GM19452 (cell line): ENCODE measurements at regions not wholly inside any gene's neighbourhood (a gene's known extent, or its start where the extent isn't known, plus 50 kb on each side); places are given as distances from the start of the nearest gene placed in this dataset.
A peak's percentile ranks its signal among the peaks of the same experiment; 100 is the strongest.
"Not testable (repeated sequence)": the region's sequence is repeated elsewhere in the genome, so short reads cannot be mapped to it uniquely, and the experiment has no call there.

Experiments used
- ATAC-seq: cut with Tn5 transposase; IDR thresholded peaks from one replicate; pipeline ENCODE4 v1.9.1; 2021; ENCODE audit not compliant: unreplicated experiment

DNA sequence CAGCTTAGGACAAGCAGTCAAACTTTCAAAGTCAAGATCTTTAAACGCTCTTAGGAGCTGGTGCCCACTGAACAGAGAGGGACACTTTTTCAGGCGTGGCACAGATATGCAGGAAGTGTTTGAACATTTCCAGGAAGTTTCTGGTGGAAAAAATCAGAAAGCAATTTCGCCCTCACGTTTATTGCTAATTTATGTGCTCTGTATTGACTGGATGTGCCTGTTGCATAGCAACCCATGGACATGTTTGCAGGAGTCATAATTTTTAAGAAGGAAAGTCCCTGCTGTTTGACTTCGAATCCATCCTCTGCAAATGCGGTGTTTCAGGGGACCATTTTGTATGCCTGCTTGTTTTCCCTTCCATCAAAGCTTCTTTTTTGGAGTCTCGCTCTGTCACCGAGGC lies 239.9 kb upstream of the IRF2BP2 start:
- ATAC-seq: no peak

DNA sequence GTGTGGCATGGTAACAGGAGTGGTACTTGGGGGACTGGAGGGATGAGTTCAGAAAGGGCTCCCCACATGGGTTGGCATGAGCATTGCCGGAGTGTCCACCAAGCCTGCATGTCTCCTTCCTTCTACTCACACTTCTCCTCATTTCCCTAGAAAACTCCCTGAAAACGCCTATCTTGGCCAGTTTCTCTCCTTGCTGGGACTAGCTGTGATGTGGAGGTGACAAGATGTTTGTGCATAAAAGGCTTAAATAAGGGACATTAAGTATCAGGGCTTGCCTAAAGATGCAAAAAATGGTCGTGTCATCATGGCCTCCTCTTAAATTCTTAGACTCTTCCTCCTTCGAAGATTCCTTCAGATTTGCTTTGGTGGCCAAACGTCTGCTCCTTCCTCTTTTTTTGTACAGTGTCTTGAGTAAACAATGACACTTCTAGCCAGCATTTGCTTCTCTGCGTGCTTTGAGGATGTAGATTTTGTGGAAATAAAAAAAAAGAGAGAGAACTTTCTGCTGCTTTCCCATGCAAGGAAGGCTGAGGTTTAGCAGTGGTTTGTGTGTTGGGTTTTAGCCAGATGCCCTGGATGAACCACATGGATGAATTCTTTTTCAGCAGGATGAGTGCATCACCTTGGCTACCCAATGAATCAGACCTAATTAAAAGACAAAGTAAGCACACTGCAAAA lies 239.1 kb upstream of the IRF2BP2 start:
- ATAC-seq: no peak

DNA sequence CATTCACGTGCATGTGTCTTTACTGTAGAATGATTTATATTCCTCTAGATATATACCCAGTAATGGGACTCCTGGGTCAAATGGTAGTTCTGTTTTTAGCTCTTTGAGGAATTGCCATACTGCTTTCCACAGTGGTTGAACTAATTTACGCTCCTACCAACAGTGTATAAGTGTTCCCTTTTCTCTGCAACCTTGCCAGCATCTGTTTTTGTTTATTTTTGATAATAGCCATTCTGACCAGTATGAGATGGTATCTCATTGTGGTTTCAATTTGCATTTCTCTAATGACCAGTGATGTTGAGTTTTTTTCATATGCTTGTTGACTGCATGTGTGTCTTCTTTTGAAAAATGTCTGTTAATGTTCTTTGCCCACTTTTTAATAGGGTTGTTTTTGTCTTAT lies 236.8 kb upstream of the IRF2BP2 start:
- ATAC-seq: not testable (repeated sequence)

DNA sequence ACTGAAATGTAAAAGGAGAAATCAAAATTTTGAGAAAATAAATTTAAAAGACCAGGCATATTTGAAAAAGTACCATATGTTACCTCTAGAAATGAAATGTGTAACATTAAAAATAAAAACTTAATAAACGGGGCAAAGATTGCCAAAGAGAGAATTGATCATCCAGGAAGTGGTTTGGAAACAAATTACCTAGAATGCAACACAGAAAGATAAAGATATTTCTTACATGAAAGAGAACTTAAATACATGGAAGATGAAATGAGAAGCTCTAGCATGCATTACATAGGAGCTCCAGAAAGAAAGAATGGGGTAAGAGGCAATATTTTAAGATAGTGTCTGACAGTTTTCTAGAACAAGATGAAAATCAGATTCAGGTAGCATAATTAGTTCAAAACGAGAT lies 235.9 kb upstream of the IRF2BP2 start:
- no peak for ATAC-seq

DNA sequence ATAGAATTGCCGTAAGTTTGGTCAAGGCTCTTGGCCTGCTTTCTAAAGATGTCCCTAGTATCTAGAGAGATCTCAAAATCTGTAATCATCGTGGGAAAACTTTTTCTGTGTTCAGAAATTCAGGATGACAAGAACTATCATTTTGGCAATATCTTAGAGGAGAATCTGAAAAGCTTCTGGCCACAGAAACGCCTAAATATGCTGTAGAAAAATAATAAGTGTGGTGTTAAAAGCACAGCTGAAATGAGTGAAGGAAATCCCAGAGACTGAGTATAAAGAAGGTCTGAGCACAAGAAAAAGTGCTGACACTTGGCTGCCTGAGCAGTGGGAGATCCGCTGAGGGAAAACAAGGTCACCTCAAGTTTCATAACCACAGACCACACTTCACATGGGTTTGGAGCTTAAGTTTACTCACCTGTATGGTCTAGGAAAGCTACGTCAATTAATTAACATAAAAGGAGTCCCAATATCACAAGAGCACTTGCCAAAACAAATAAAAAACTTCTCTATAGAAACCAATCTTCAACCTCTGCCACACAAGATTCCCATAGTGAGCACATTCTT lies 235.2 kb upstream of the IRF2BP2 start:
- ATAC-seq: no peak

DNA sequence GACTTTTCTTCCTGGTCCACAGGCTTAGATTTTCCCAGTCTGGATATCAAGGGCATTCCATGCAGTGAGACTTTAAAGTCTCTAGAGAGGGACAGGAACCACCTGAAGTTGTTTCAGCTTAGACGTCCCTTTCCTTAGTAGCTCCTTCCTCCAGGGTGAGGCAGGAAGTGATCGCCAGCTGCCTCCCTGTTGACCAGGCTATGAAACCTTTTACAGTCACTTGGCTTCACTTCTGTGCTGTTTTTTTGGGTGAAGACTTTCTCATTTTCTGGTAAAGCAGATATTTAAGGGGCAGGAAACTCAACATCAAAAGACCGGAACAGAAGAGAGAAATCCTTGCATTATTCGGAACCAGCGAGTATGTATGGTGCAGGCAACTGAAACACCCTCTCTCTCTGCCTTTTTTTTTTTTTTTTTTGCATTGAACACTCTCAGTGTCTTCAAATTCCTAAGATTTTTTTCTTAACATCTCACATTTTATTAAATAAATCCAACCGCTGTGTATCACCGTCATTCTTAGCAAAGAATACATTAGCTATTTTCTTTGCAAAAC lies 234.6 kb upstream of the IRF2BP2 start:
- no peak for ATAC-seq

DNA sequence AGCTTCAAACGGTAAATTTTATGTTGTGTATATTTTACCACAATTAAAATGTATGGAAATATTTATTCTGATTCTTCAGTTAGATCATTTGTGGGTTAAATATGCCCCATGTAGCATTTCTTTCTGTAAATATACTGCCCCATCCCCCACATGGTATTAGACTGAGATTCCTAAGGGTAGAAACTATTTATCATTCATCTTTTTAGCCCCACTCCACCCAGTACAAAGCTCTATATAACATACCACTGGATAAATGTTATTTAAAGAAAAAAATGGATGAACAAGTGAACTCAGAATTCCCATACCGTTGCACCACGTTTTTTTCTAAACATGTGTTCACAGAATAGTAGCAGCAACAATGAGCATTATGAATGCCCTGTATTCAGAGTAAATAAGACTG lies 234.0 kb upstream of the IRF2BP2 start:
- ATAC-seq: no peak

DNA sequence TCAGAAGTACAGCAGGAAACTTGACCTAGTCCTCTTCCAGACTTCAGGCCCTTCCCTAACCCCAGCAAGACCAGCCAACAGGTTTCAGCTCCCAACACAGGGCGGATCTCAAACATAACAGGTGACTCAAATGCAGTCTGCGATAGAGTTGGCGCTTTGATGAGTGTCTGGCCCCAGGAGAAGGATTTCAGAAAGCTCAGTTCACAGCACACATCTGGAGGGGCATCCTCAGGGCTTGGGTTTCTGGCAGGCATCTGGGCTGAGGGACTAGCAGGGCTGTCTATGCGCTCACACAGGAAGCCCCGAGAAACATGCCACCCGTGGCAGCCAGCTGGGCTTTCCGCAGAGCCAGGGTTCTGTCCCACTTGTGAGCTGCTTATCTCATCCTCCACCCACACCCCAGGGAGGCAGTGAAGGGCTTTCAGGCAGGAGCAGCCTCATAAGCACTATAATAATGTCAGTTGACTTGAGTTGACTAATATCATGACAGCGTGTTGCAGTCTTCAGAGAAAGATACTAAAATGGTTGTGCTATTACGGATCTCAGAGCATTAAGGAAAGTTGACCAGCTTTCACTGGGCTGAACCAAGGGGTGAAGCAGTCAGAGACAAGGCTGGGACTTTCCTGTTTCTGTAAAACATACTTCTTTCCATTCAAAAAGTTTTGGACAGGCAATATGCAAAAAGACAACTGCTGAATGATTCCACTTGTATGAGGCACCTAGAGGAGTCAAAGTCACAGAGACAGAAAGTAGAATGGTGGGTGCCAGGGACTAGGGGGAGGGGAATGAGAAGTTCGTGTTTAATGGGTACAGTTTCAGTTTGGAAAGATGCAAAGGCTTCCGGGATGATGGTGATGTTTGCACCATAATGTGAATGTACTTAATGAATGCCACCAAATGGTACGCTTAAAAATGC lies 233.0 kb upstream of the IRF2BP2 start:
- ATAC-seq: peak; percentile 75

DNA sequence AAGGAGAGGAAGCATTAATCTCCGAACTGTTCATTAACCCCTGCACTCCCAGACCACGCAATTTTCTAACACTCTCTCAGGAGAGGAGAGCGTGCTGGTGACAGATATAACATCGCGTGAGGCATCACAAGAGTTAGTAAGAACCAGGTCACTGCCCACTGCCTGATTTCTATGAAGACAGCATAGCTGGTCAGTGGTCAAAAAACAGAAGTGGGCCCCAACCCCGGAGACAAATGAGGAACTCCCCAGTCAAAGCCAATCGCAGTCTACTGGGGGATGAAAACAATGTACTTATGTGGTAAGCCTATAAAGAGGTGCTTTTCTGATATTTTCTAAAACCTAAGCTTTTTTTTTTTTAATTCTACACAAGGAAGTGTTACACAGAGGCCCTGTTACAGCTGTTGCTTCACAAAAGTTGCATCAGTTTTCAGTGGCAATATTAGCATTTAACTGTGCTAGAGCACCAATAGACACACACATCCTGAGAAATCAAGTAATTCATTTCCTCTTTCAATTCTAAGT lies 231.8 kb upstream of the IRF2BP2 start:
- ATAC-seq: no peak

DNA sequence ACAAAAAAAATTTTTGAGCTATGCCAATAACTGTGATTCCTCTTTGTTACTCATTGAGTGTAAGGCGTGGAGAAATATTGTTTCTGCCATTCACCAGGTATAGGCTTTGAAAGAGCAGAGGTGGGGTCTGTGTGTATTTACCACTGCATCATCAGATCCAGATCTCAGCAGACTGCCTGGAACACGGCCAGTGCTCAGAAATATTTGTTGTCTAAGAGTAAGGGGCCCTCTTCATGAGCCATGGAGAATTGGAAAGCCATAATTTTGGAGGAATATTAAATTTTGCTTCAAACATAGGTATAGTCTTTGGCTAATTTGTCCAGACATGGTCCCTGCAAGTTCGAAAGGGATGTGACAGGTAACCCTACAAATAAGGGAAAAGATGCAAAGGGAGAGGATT lies 231.3 kb upstream of the IRF2BP2 start:
- no peak for ATAC-seq

DNA sequence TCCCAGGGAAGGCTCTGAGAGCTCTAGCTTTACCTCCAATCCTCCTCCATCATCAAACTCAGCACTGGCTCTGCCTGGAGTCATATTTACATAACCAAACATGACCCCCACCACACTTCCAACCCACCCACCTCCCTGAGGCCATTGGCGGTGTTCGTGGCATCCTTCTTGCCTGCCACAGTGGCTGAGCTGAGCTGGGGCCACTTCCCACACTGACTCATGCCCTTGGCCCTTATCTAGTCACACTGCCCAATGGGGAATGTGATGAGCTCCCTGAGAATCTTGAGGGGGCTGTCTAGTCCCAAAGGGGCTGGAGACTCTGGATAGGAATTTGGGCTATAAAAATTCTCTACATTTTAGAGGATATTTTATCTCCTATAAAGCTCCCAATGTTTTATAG lies 230.9 kb upstream of the IRF2BP2 start:
- no peak for ATAC-seq

DNA sequence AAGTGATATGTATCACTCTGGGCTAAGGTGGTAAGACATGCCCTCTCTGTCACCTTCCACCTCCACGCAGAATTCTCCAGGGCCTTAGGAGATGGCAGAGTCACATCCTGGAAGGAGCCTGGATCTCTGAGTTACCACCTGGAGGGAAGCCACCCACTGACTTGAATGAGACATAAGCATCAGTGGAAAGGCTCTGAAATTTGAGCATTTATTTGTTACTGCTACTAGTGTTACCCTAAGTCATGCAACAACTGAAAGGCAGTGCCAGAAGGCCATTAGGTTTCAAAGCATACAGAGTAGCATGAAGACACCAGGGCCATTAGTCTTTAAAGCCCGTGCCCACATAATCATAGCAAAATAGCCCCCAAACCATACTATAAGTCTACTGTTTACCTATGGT lies 230.3 kb upstream of the IRF2BP2 start:
- ATAC-seq: no peak

DNA sequence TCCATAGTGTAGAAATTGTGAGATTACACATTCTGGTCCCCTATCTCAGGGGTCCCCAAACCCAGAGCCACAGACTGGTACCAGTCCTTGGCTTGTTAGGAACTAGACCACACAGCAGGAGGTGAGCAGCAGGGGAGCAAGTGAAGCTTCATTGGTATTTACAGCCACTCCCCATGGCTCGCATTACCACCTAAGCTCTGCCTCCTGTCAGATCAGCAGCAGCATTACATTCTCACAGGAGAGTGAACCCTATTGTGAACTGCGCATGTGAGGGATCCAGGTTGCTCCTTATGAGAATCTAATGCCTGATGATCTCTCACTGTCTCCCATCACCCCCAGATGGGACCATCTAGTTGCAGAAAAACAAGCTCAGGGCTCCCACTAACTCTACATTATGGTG lies 229.7 kb upstream of the IRF2BP2 start:
- ATAC-seq: no peak

DNA sequence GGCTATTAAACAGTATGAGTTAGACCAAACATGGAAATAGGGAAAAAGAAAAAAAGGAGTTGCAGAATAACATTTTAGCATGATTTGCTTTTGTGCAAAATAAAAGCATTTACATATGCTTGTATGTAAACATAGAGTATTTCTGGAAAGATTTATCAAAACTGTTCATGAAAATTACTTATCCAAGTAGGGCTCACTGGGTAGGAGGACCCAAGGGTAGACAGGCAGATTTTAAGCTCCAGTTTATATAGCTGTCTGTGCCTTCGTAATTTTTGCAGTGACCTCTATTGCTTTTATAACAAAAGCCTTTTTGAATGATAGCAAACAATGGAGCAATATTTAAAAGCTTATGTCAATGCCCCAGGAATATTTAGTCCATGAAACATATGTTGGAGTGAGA lies 228.8 kb upstream of the IRF2BP2 start:
- ATAC-seq: no peak

DNA sequence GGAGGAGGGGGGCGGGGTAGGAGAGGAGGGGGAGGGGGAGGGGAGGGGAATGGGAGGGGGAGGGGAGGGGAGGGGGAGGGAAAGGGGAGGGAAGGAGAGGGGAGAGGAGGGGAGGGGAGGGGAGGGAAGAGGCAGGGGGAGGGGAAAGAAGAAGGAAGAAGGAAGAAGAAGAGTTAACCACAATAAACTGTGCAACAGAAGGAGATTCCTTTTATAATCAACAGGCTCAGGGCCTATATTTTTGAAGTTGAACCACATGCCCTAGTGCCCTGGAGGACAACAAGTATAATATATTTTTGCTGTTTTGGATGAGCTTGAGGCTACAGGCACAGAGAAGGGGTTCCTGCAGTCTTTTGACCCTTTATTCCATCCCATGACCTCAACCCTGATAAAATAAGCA lies 228.2 kb upstream of the IRF2BP2 start:
- no peak for ATAC-seq

DNA sequence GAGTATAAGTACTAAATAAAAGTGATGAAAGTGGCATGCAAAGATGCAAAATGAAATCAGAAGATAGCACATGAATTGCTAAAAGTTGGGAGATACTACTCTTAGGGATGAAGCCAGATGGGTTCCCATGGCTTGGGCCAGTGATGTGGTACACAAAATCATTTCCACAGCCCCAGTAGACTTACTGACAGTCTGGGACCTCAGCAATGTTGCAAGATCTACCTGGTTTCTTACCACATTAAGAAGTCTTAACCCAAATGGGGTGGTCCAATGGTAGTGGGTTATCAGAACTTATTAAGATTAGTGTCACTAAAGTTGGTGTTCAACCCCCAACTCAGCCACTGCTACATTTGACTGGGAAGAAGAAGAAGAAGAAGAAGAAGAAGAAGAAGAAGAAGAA lies 227.7 kb upstream of the IRF2BP2 start:
- ATAC-seq: no peak

DNA sequence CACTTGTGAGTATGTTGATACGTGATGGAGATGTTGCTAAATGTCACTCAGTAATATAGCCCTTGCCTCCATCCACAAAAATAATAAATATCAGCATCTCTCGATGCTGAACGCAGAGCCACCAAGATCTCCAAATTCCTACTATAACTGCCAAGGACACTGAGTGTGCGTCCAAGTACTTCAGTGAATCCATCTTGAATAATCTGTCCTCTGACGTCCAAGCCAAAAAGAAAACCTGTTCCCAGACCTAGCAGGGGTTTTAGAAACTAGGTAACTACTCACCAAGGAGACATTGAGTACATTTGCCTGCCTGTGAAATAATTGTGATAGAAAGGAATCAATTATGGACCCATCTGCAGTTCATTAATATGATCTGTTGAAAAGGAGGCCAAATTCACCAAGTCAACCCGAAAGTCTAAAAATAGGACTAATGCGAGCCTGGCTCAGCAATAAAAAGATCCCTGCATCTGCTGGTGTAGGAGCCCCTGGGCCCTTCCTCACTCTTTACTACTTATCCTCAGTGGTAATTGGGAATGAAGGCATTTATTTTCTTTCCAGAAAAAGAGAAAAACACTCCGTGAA lies 226.9 kb upstream of the IRF2BP2 start:
- ATAC-seq: no peak

DNA sequence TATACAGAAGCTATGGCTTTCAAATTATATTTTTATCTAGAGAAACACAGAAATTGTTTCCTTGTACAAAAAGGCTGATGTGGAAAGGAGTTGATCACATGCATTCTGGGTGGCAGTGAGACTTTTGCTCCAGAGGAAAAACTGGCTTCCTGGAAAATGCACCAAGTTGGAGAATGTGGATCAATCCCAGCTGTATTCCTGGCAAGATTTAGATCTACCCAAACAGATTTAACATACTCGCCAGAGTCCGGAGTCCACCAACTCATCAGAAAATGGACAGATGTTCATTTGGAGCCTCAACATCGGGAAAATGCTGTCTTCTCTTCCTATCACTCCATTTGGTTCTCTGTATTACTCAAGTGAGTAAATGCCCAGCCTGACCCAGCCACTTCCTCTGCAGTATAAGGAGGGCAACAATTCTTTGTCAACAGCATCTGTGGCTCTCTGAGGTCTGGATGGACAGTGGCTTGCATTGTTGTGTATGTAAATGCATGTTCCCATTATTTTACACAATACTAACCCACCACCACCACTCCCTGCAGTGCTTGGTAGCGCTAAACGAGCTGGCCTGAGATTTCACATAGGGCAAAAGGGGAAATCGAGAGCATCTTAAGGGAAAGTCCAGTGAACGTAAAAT lies 226.2 kb upstream of the IRF2BP2 start:
- no peak for ATAC-seq

DNA sequence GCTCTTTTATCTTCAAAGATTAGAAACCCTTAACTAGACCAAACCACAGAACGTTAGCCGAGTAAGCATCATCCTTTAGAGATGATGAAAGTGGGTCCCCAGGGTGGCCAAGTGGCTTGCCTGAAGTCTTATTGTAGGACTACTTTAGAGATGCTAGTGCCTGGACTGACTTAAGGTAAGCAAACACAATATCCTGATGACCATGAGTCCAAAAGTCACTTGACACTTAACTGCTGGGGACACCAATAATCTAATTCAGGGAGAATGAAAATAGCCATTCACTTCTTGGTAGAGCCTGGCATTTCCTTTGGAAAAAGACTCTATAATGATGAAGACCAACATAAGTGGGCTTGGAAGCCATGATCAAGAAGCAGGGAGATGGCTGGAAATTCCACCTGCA lies 225.3 kb upstream of the IRF2BP2 start:
- ATAC-seq: no peak

DNA sequence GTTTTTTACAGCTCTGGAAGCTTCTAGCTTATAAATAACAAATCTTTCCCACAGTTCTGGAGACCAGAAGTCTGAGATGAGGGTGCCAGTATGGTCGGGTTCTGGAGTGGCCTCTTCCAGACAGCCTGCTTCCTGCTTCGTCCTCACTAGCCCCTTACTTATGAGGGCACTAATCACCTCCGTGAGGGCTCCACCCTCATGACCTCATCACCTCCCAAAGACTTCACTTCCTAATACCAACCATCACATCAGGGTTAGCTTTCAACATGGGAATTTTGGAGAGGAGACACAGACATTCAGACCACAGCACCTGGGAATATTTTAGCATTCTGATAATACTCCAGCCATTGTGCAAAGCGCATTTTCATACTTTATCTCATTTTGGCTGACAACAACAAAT lies 223.7 kb upstream of the IRF2BP2 start:
- no peak for ATAC-seq

DNA sequence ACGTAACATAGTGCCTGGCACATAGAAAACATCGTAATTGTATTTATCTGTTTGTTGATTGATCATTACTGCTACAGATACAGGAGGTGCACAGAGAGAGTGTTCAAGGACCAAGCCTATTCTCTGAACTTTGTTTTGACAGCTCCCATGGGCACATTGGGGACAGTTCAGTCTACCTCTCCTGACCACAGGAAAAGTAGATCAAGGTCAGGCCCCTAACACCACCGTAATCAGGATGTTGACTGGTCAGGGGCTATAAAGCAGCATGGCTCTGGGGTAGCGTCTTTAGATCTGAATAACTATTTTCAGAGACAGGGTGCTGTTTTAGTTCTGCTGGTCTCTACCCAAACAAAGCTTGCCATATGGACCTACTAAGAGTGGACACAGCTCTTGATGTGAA lies 223.1 kb upstream of the IRF2BP2 start:
- no peak for ATAC-seq
